Calu3 (cell line): ENCODE measurements at regions not wholly inside any gene's neighbourhood (a gene's known extent, or its start where the extent isn't known, plus 50 kb on each side); places are given as distances from the start of the nearest gene placed in this dataset.

Source experiments
- BruUV-seq: library from RNA; stranded (reverse); fragments of 400-500 nt; replicated peaks from 2 replicates; lab custom pipeline; 2021; lab: Mats Ljungman, UMichigan
- CTCF ChIA-PET: fragments of 300-600 bp; sonication (Branson Sonifier 250); formaldehyde crosslinking; loops from one replicate; lab custom pipeline; 2022; ENCODE audit warnings: antibody characterized with exemption; lab: Charles Lee
- DNase-seq: peaks from one replicate; pipeline ENCODE4 v3.0.0; 2022
- H3K27ac Mint-ChIP-seq: one replicate; pipeline ENCODE4 v1.8.0; 2022; ENCODE audit warnings: mixed read lengths; ENCODE audit not compliant: unreplicated experiment
- H3K27me3 Mint-ChIP-seq: one replicate; pipeline ENCODE4 v1.8.0; 2022; ENCODE audit warnings: mixed read lengths; ENCODE audit not compliant: unreplicated experiment
- H3K36me3 Mint-ChIP-seq: one replicate; pipeline ENCODE4 v1.8.0; 2022; ENCODE audit warnings: mild to moderate bottlenecking, moderate library complexity, mixed read lengths; ENCODE audit not compliant: insufficient read depth, unreplicated experiment
- H3K4me1 Mint-ChIP-seq: one replicate; pipeline ENCODE4 v1.8.0; 2022; ENCODE audit warnings: mild to moderate bottlenecking, low read depth, mixed read lengths; ENCODE audit not compliant: unreplicated experiment
- H3K4me3 Mint-ChIP-seq: one replicate; pipeline ENCODE4 v1.8.0; 2022; ENCODE audit warnings: mild to moderate bottlenecking, low read depth, moderate library complexity, mixed read lengths; ENCODE audit not compliant: unreplicated experiment
- H3K9me3 Mint-ChIP-seq: one replicate; pipeline ENCODE4 v1.8.0; 2022; ENCODE audit warnings: low read depth, mixed read lengths; ENCODE audit not compliant: unreplicated experiment
- intact Hi-C: fragments of 100-400 bp; cut with micrococcal nuclease; formaldehyde crosslinking; loops from one replicate; pipeline ENCODE4 v1.10.0; 2022; ENCODE audit not compliant: unreplicated experiment
- TF ChIP-seq, protein P1 (sequence below): fragments of 200-600 bp; IDR thresholded peaks from one replicate; pipeline ENCODE4 v1.8.0; 2022; ENCODE audit warnings: antibody characterized with exemption; ENCODE audit not compliant: unreplicated experiment

- Mint-ChIP-seq H3K27me3 (no peaks in the 10 kb centered on the region), H3K9me3 (no peaks in the 10 kb centered on the region), H3K4me3 (no peak overlapping the region), H3K27ac (no peak overlapping the region), H3K4me1 (no peaks in the 10 kb centered on the region), H3K36me3 (no peaks in the 10 kb centered on the region)
- CTCF ChIA-PET, result no interaction called here
- BruUV-seq, result no TSS peak
- intact Hi-C loops, result no loop called here
- DNase-seq, result no peak
- TF ChIP-seq, protein P1, sequence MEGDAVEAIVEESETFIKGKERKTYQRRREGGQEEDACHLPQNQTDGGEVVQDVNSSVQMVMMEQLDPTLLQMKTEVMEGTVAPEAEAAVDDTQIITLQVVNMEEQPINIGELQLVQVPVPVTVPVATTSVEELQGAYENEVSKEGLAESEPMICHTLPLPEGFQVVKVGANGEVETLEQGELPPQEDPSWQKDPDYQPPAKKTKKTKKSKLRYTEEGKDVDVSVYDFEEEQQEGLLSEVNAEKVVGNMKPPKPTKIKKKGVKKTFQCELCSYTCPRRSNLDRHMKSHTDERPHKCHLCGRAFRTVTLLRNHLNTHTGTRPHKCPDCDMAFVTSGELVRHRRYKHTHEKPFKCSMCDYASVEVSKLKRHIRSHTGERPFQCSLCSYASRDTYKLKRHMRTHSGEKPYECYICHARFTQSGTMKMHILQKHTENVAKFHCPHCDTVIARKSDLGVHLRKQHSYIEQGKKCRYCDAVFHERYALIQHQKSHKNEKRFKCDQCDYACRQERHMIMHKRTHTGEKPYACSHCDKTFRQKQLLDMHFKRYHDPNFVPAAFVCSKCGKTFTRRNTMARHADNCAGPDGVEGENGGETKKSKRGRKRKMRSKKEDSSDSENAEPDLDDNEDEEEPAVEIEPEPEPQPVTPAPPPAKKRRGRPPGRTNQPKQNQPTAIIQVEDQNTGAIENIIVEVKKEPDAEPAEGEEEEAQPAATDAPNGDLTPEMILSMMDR, result no peak
Measured at GRCh38 chr13:48864100-48864499, 111.6 kb upstream of the FNDC3A start.

DNA sequence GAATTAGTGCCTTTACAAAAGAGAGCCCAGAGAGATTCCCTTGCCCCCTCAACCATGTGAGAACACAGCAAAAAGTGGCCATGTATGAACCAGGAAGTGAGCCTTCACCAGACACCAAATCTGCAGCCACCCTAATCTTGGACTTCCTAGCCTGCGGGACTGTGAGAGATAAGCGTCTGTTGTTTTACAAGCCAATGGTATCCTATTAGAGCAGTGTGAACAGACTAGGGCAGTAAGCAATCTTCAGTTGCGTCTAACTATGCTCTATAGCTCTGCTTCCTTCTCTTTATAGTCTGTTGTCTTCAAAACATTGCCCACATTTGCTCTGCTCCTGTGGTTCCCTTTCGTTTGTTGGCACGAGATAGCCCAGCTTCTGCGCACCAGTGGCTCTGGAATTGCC lies 109.5 kb upstream of the FNDC3A start:
- Mint-ChIP-seq H3K27me3 (no peaks in the 10 kb centered on the region), H3K4me3 (no peak overlapping the region), H3K27ac (no peak overlapping the region), H3K4me1 (no peaks in the 10 kb centered on the region), H3K9me3 (no peaks in the 10 kb centered on the region), H3K36me3 (no peaks in the 10 kb centered on the region)
- CTCF ChIA-PET, result no interaction called here
- intact Hi-C loops, result no loop called here
- TF ChIP-seq, protein P1, result no peak
- DNase-seq, result no peak
- BruUV-seq, result no TSS peak

GRCh38 chr13:48873081-48873480 lies 102.6 kb upstream of the FNDC3A start:
- Mint-ChIP-seq H3K27me3 (no peaks in the 10 kb centered on the region), H3K9me3 (no peaks in the 10 kb centered on the region), H3K4me1 (no peaks in the 10 kb centered on the region), H3K36me3 (no peaks in the 10 kb centered on the region), H3K27ac (no peak overlapping the region), H3K4me3 (no peak overlapping the region)
- CTCF ChIA-PET, result interaction anchor here (0.9 kb wide), 1 partner anchor 12 kb away, joined by 5 read pairs; no protein-coding TSS in a partner anchor
- BruUV-seq, result no TSS peak
- intact Hi-C loops, result no loop called here
- DNase-seq, result no peak
- TF ChIP-seq, protein P1, result no peak

GRCh38 chr13:48873587-48873986 lies 102.1 kb upstream of the FNDC3A start:
- intact Hi-C loops, result no loop called here
- no peaks in the 10 kb centered on the region for H3K9me3 Mint-ChIP-seq
- no TSS peak for BruUV-seq
- no peaks in the 10 kb centered on the region for H3K4me1 Mint-ChIP-seq
- no peak overlapping the region for H3K4me3 Mint-ChIP-seq
- DNase-seq, result no peak
- CTCF ChIA-PET, result interaction anchor here (0.9 kb wide), 1 partner anchor 11 kb away, joined by 5 read pairs; no protein-coding TSS in a partner anchor
- no peak overlapping the region for H3K27ac Mint-ChIP-seq
- TF ChIP-seq, protein P1, result no peak
- H3K27me3 Mint-ChIP-seq, result no peaks in the 10 kb centered on the region
- H3K36me3 Mint-ChIP-seq, result no peaks in the 10 kb centered on the region
